ENCODE measurements at regions not wholly inside any gene's neighbourhood (a gene's known extent, or its start where the extent isn't known, plus 50 kb on each side); places are given as distances from the start of the nearest gene placed in this dataset.

- no peak for TF ChIP-seq NKX3-1 (CRISPR knock-in tag; IDR thresholded peaks at IDR 0.05)
- TF ChIP-seq POLR2A (IDR thresholded peaks at IDR 0.05; ENCODE audit: insufficient read depth in 1 of 2, low read depth in 2 of 2, low read length in 2 of 2), result no peak
- TF ChIP-seq, protein P1, sequence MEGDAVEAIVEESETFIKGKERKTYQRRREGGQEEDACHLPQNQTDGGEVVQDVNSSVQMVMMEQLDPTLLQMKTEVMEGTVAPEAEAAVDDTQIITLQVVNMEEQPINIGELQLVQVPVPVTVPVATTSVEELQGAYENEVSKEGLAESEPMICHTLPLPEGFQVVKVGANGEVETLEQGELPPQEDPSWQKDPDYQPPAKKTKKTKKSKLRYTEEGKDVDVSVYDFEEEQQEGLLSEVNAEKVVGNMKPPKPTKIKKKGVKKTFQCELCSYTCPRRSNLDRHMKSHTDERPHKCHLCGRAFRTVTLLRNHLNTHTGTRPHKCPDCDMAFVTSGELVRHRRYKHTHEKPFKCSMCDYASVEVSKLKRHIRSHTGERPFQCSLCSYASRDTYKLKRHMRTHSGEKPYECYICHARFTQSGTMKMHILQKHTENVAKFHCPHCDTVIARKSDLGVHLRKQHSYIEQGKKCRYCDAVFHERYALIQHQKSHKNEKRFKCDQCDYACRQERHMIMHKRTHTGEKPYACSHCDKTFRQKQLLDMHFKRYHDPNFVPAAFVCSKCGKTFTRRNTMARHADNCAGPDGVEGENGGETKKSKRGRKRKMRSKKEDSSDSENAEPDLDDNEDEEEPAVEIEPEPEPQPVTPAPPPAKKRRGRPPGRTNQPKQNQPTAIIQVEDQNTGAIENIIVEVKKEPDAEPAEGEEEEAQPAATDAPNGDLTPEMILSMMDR (CRISPR knock-in tag; IDR thresholded peaks at IDR 0.05), result no peak
- TF ChIP-seq ELF3 (CRISPR knock-in tag; IDR thresholded peaks at IDR 0.05), result no peak
- no peak for TF ChIP-seq RARA (CRISPR knock-in tag; IDR thresholded peaks at IDR 0.05)
- no peak for TF ChIP-seq MXD4 (CRISPR knock-in tag; IDR thresholded peaks at IDR 0.05)
- no peak for TF ChIP-seq HDAC2 (CRISPR knock-in tag; IDR thresholded peaks at IDR 0.05)
- TF ChIP-seq DPF2 (CRISPR knock-in tag; IDR thresholded peaks at IDR 0.05; ENCODE audit: borderline replicate concordance, low read depth), result no peak
These were observed 383.8 kb upstream of the TENM3 start for GRCh38 chr4:181859439-181859838.

Measured in HepG2 (cell line).